Islet precursor cell (in vitro differentiated cells): ENCODE measurements at regions not wholly inside any gene's neighbourhood (a gene's known extent, or its start where the extent isn't known, plus 50 kb on each side); places are given as distances from the start of the nearest gene placed in this dataset.
A peak's percentile ranks its signal among the peaks of the same experiment; 100 is the strongest.

Experiments
- DNase-seq: peaks from one replicate; pipeline ENCODE4 v3.0.0-alpha.2; 2018

- DNase-seq = no peak
Measured at GRCh38 chr12:107560899-107561285, 124.7 kb upstream of the PWP1 start.

- DNase-seq = no peak
Measured at GRCh38 chr12:107564946-107565345, 120.7 kb upstream of the PWP1 start.

DNA sequence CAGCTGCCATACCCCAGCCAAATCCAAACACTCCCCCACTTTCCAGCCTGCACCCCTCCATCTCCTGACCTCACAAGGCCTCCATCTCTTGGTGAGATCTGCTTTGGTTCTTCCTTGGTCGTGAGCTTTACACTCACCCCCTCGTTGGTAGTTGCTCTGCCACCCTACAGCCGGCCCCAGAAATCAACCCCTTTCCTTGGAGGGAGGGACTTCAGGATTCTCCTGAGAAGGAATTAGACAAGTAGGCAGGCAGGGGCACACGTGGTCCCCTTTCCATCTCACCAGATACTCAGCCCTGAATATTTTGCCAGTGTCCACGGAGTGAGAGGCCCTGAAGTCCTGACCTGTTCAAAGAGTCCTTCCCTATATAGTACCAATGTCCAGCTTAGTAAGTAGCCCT, 120.0 kb upstream of the PWP1 start:
- DNase-seq = no peak

GRCh38 chr12:107567876-107568619, 117.6 kb upstream of the PWP1 start:
- DNase-seq = no peak

DNA sequence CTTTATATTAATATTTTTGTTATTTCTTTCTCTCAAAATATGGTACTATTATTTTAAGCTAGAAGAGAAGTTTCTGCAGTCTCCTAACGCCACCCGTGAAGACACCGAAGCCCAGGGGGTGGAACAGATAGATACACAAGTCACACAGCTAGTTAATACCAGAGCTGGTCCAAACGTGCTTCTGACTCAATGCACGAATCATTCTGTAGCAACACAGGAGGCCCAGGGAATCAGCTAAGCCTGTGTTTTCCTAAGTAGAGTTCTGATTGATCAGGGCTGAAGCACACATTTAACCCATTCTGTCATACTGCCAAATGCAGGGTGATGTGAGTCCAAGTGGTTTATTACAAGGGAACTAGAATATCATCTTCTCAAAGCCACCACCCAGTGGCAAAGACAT, 116.9 kb upstream of the PWP1 start:
- DNase-seq = no peak

- no peak for DNase-seq
Measured at GRCh38 chr12:107570721-107571120, 114.9 kb upstream of the PWP1 start.

DNA sequence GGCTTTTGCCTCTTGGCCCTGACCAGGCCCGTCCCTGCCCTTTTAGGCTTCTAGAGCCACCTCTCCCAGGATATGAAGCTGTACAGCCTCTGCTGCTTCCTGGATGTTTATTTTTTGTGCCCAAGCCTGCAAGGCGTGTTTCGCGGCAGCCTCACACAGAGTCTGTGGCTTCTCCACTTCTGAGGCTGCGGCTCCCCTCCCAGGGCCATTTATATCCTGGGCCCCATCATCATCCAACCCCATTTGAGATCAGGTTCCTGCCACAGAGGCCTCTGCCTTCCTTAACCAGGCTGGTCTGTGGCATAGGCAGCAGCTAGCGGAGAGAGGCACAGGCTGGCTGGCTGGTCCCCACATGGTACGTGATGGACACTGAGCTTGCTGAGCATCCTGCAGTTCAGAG, 114.1 kb upstream of the PWP1 start:
- DNase-seq = no peak

- DNase-seq = no peak
Measured at GRCh38 chr12:107574691-107575090, 110.9 kb upstream of the PWP1 start.

- peak; percentile 78 for DNase-seq
Measured at GRCh38 chr12:107580750-107581618, 104.6 kb upstream of the PWP1 start.

DNA sequence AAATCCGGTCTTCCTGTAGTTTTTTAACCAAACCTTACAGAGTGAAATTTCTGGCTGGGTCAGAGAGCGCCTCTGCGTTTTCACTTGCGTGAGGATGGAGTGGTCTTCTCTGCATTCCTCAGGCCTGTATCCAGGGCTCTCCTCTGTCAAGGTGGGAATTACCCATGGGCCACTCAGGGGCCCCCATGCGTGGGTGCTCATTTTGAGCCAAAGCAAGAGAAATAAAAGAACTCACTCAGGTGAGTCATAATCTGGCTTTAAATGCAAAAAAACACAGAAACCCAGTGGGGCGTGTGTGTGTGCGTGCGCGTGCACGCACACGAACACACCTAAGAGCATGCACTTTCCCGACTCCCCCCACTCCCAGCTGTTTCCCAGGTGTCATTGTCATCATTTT, 104.0 kb upstream of the PWP1 start:
- no peak for DNase-seq

- DNase-seq = no peak
Measured at GRCh38 chr12:107583551-107583950, 102.0 kb upstream of the PWP1 start.

GRCh38 chr12:107584563-107584962, 101.0 kb upstream of the PWP1 start:
- DNase-seq = no peak

DNA sequence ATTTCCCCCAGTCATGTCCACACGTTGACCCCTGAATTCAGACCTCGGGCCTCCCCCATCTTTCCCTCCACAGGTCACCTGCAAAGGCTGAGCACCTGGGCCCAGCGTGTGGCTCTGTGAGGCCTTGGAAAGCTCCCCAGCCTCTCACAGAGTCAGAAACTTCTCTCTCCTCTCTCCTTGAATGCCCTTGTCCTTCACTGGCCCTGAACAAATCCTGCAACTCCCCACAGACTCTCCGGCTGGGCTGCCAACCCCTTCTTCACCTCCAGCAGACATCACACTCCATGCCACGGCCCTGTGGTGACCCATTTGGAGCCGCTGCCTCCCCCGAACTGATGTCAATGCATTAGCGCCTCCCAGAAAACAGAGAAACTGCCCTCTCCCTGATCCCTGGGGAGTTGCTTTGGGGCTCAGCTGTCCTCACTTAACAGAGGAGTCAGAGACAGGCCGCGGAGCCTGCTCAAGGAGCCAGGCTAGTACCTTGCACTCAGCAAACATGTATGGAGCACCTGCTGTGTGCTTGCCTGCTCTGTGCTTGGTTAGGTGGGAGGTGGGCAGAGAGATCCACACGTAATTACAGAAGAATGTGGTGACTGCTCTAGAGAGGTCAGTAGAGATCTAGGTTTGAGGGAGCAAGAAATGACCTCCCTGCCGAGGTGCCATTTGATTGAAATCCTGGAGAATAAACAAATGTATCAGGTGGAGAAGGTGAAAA, 99.2 kb upstream of the PWP1 start:
- no peak for DNase-seq

DNA sequence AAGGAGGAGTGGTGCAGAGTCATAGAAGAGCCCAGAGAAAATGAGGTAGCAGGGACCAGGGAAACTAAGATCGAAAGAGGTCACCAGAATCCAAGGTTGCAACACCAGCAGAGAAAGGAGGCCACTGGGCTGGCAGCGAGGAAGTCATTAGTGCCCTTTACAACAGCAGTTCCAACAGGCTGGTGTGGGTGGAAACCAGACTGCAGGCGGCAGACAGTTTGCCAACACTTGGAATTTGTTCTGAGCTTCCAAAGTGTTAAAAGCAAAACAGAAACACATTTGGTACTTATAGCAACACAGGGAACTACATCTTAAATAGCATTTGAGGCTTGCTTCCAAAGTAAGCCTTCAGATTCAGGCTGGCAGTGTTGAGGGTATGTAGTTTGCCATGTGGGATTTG, 95.2 kb upstream of the PWP1 start:
- DNase-seq = no peak

DNA sequence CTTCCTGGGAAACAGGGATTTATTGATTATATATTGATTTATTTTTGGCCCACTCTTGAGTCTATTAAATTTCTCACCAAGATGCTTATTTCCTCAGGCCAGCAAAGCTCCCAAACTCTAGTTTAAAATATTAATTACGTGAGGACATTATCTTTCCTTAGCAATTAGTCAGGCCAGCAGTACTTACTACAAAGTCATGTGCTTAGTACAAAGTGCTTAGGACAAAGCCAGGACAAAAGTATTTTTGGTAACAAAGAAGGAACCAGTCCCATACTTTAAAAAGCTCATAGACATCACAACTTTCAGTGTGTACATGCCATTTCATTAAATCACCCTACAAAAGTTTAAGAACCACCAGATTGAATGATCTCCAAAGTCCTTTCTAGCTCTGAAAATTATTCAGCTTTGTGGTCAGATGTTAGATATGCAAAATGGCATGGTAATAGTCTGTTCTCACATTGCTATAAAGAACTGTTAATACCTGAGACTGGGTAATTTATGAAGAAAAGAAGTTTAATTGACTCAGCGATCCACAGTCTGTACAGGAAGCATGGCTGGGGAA, 94.7 kb upstream of the PWP1 start:
- no peak for DNase-seq

GRCh38 chr12:107593713-107594381, 91.8 kb upstream of the PWP1 start:
- DNase-seq = no peak

DNA sequence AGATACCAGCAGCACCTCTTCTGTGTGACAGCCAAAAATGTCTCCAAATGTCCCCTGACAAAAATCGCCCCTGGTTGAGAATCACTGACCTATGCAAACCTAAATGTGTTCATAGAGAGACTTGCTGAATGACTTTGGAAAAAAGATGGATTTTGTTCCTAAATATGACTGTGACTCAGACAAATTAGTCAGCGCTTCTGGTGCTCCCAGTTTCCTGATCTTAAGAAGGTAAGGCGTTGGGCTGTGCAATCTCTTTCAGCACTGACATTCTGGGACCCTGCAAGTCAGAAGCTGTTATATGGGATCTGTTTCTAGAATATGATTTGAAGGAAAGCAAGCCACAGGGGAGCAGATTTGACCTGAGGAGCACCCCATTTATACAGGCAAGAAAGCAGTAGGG, 90.6 kb upstream of the PWP1 start:
- DNase-seq = no peak

- no peak for DNase-seq
Measured at GRCh38 chr12:107597695-107598410, 87.7 kb upstream of the PWP1 start.

DNA sequence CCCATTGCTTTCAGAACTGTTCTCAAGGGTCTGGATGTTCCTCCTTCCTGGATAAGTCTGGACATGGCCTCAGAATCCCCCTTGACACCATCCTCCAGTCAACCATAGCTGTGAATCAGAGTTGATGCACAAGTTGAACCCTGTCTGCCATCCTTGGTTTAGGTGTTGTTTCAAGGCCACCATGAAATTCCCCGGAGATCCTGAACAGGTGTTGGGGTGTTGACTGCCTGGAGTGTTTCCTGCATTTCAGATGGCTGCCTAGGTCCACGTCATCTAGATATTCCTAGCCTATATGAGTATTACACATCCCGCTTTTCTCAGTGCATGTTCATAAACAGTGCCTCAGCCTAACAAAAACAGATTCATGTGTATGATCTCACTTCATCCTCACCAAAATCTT, 86.7 kb upstream of the PWP1 start:
- no peak for DNase-seq

DNA sequence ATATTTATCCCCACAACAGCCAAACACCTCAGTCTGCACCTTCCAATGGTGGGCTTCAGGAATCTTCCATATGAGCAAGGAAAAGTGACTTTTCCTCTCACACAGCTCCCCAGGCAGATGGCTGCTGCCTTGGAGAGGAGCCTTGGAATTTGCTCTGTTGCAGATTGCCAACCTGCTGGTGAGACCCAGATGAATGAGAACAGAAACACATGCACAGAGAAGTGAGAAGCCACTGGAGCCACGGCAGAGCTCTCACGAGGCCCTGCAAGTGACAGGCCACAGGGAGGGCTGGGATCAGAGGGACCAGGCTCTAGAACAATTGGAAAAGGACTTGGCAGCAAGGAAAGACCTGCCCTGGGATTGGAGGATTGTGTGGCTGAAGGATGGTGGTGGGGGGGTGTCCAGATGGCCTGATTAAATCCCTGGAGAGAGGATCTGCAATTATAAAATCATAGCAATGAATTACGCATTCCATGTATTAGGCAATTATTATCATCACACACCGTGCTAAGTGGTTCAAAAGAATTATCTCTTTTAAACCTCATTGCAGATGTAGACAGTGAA, 84.9 kb upstream of the PWP1 start:
- DNase-seq = no peak

DNA sequence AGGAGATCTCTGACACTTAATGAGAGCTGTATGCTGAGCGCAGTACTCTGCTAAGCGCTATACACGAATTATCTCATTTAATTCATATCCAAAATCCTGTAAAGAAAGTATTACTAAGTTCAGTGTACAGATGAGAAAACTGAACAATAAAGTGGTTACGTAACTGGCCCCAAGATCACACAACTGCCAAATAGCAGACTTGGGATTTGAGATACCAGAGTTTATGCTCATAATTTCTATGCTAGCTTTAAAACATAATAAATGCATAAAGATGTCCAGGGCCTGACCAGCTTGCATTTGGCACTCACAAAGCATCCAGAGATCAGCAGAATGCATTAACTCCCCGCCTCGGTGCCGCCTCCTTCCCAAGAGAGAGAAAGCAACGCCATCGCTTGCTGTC, 83.2 kb upstream of the PWP1 start:
- no peak for DNase-seq

DNA sequence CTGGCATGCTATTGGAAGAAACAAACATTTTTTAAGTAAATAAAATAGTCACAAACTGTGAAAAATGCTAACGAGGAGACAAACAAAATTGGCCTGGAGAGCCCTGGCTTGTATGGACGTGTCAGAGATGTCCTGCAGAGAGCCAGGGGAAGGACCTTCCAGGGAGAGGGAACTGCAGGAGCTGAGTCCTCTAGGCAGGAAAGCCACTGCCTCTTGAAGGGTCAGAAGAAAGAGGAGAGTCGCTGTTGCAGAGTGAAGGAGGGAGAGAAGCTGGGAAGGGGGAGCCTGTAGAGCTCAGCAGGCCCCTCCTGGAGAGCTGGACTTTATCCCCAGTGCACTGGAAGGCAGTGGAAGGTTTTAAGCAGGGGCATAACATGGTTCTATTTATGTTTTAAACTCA, 80.3 kb upstream of the PWP1 start:
- DNase-seq = no peak
